Activated CD4-positive, alpha-beta T cell treated with anti-CD3 and anti-CD28 coated beads, Interleukin-2, amount 10 ng/mL, durations not matched to agents 24 days and 14 days (primary cell): ENCODE measurements at regions not wholly inside any gene's neighbourhood (a gene's known extent, or its start where the extent isn't known, plus 50 kb on each side); places are given as distances from the start of the nearest gene placed in this dataset.

Source experiments
- DNase-seq: peaks from one replicate; pipeline ENCODE4 v3.0.0; 2022
- H3K27ac Mint-ChIP-seq: one replicate; pipeline ENCODE4 v1.8.0; 2022; ENCODE audit warnings: mild to moderate bottlenecking, mixed read lengths
- H3K27me3 Mint-ChIP-seq: one replicate; pipeline ENCODE4 v1.8.0; 2022; ENCODE audit warnings: mixed read lengths
- H3K36me3 Mint-ChIP-seq: one replicate; pipeline ENCODE4 v1.8.0; 2022; ENCODE audit warnings: low read depth, mild to moderate bottlenecking, mixed read lengths
- H3K4me1 Mint-ChIP-seq: one replicate; pipeline ENCODE4 v1.8.0; 2021; ENCODE audit warnings: mixed read lengths
- H3K4me3 Mint-ChIP-seq: one replicate; pipeline ENCODE4 v1.8.0; 2022; ENCODE audit warnings: mild to moderate bottlenecking, moderate library complexity, mixed read lengths
- H3K9me3 Mint-ChIP-seq: one replicate; pipeline ENCODE4 v1.8.0; 2021; ENCODE audit warnings: mixed read lengths
- intact Hi-C: fragments of 100-400 bp; cut with micrococcal nuclease; formaldehyde crosslinking; loops from one replicate; pipeline ENCODE4 v1.15.1; 2023

- Mint-ChIP-seq H3K4me3 (no peak overlapping the region), H3K27me3 (peaks cover 2% of the 10 kb centered on the region), H3K9me3 (no peaks in the 10 kb centered on the region), H3K27ac (no peak overlapping the region), H3K36me3 (no peaks in the 10 kb centered on the region), H3K4me1 (no peaks in the 10 kb centered on the region)
- no peak for DNase-seq
- intact Hi-C loops = no loop called here
Measured at GRCh38 chr11:16685914-16686313, 52.5 kb upstream of the C11orf58 start.

GRCh38 chr11:16678466-16679116 lies 59.9 kb upstream of the C11orf58 start:
- no peak overlapping the region for H3K4me3 Mint-ChIP-seq
- DNase-seq = no peak
- H3K36me3 Mint-ChIP-seq = no peaks in the 10 kb centered on the region
- H3K4me1 Mint-ChIP-seq = no peaks in the 10 kb centered on the region
- H3K27ac Mint-ChIP-seq = no peak overlapping the region
- H3K27me3 Mint-ChIP-seq = peaks cover 2% of the 10 kb centered on the region
- intact Hi-C loops = no loop called here
- H3K9me3 Mint-ChIP-seq = no peaks in the 10 kb centered on the region

- Mint-ChIP-seq H3K27me3 (no peaks in the 10 kb centered on the region), H3K36me3 (no peaks in the 10 kb centered on the region), H3K27ac (no peak overlapping the region), H3K4me3 (no peak overlapping the region), H3K4me1 (no peaks in the 10 kb centered on the region), H3K9me3 (peaks cover 7% of the 10 kb centered on the region)
- DNase-seq = no peak
- intact Hi-C loops = no loop called here
Measured at GRCh38 chr11:16669799-16670415, 68.5 kb upstream of the C11orf58 start.

GRCh38 chr11:16632295-16633200 lies 105.9 kb upstream of the C11orf58 start:
- no peak for DNase-seq
- Mint-ChIP-seq H3K27me3 (peaks cover 2% of the 10 kb centered on the region), H3K27ac (no peak overlapping the region), H3K4me3 (no peak overlapping the region), H3K9me3 (peaks cover 11% of the 10 kb centered on the region), H3K4me1 (no peaks in the 10 kb centered on the region), H3K36me3 (no peaks in the 10 kb centered on the region)
- intact Hi-C loops = no loop called here

- peaks cover 7% of the 10 kb centered on the region for H3K9me3 Mint-ChIP-seq
- no peak overlapping the region for H3K4me3 Mint-ChIP-seq
- H3K4me1 Mint-ChIP-seq = no peaks in the 10 kb centered on the region
- no peak for DNase-seq
- no peaks in the 10 kb centered on the region for H3K36me3 Mint-ChIP-seq
- H3K27ac Mint-ChIP-seq = no peak overlapping the region
- H3K27me3 Mint-ChIP-seq = peaks cover 2% of the 10 kb centered on the region
- intact Hi-C loops = no loop called here
Measured at GRCh38 chr11:16630651-16631050, 107.8 kb upstream of the C11orf58 start.

- H3K36me3 Mint-ChIP-seq = no peaks in the 10 kb centered on the region
- H3K9me3 Mint-ChIP-seq = no peaks in the 10 kb centered on the region
- peaks cover 8% of the 10 kb centered on the region for H3K4me1 Mint-ChIP-seq
- intact Hi-C loops = loop anchor here (10.0 kb wide), 1 partner anchor 794 kb away; no protein-coding TSS in a partner anchor
- no peak overlapping the region for H3K27ac Mint-ChIP-seq
- DNase-seq = no peak
- H3K27me3 Mint-ChIP-seq = peaks cover 26% of the 10 kb centered on the region
- no peak overlapping the region for H3K4me3 Mint-ChIP-seq
Measured at GRCh38 chr11:16618431-16618830, 120.0 kb upstream of the C11orf58 start.

GRCh38 chr11:16615480-16615879 lies 123.0 kb upstream of the C11orf58 start:
- peaks cover 52% of the 10 kb centered on the region for H3K27me3 Mint-ChIP-seq
- peaks cover 16% of the 10 kb centered on the region for H3K4me1 Mint-ChIP-seq
- no peak overlapping the region for H3K4me3 Mint-ChIP-seq
- intact Hi-C loops = loop anchor here (10.0 kb wide), 1 partner anchor 791 kb away; no protein-coding TSS in a partner anchor
- no peak for DNase-seq
- no peak overlapping the region for H3K27ac Mint-ChIP-seq
- H3K36me3 Mint-ChIP-seq = no peaks in the 10 kb centered on the region
- no peaks in the 10 kb centered on the region for H3K9me3 Mint-ChIP-seq

- peak overlapping the region; percentile 12 for H3K27ac Mint-ChIP-seq
- peak overlapping the region; percentile 76 for H3K4me3 Mint-ChIP-seq
- DNase-seq = peak; percentile 90
- H3K27me3 Mint-ChIP-seq = peaks cover 50% of the 10 kb centered on the region
- intact Hi-C loops = loop anchor here (1.0 to 10.0 kb wide), 5 partner anchors 9 to 1109 kb away; no protein-coding TSS in a partner anchor
- no peaks in the 10 kb centered on the region for H3K9me3 Mint-ChIP-seq
- H3K4me1 Mint-ChIP-seq = peaks cover 16% of the 10 kb centered on the region
- no peaks in the 10 kb centered on the region for H3K36me3 Mint-ChIP-seq
Measured at GRCh38 chr11:16613512-16614381, 124.7 kb upstream of the C11orf58 start.

GRCh38 chr11:16613262-16613511 lies 125.3 kb upstream of the C11orf58 start:
- Mint-ChIP-seq H3K4me3 (peak overlapping the region; percentile 76), H3K9me3 (no peaks in the 10 kb centered on the region), H3K4me1 (peaks cover 16% of the 10 kb centered on the region), H3K27me3 (peaks cover 50% of the 10 kb centered on the region), H3K27ac (no peak overlapping the region), H3K36me3 (no peaks in the 10 kb centered on the region)
- no peak for DNase-seq
- intact Hi-C loops = loop anchor here (1.0 to 10.0 kb wide), 5 partner anchors 9 to 1109 kb away; no protein-coding TSS in a partner anchor

GRCh38 chr11:16612566-16613261 lies 125.7 kb upstream of the C11orf58 start:
- DNase-seq = no peak
- Mint-ChIP-seq H3K9me3 (no peaks in the 10 kb centered on the region), H3K36me3 (no peaks in the 10 kb centered on the region), H3K27me3 (peaks cover 50% of the 10 kb centered on the region), H3K4me3 (peak overlapping the region; percentile 76), H3K27ac (no peak overlapping the region), H3K4me1 (peaks cover 16% of the 10 kb centered on the region)
- intact Hi-C loops = loop anchor here (1.0 to 10.0 kb wide), 5 partner anchors 8 to 1110 kb away; no protein-coding TSS in a partner anchor

- peak overlapping the region; percentile 16 for H3K27ac Mint-ChIP-seq
- no peaks in the 10 kb centered on the region for H3K9me3 Mint-ChIP-seq
- intact Hi-C loops = loop anchor here (2.0 to 10.0 kb wide), 3 partner anchors 671 to 1110 kb away; no protein-coding TSS in a partner anchor
- no peak for DNase-seq
- peaks cover 50% of the 10 kb centered on the region for H3K27me3 Mint-ChIP-seq
- no peaks in the 10 kb centered on the region for H3K36me3 Mint-ChIP-seq
- peaks cover 16% of the 10 kb centered on the region for H3K4me1 Mint-ChIP-seq
- no peak overlapping the region for H3K4me3 Mint-ChIP-seq
Measured at GRCh38 chr11:16611926-16612565, 126.4 kb upstream of the C11orf58 start.

- H3K4me3 Mint-ChIP-seq = no peak overlapping the region
- peaks cover 1% of the 10 kb centered on the region for H3K9me3 Mint-ChIP-seq
- H3K27me3 Mint-ChIP-seq = peaks cover 50% of the 10 kb centered on the region
- no peak overlapping the region for H3K27ac Mint-ChIP-seq
- DNase-seq = no peak
- H3K36me3 Mint-ChIP-seq = peaks cover 2% of the 10 kb centered on the region
- H3K4me1 Mint-ChIP-seq = peaks cover 18% of the 10 kb centered on the region
- intact Hi-C loops = loop anchor here (5.0 to 10.0 kb wide), 2 partner anchors 787 to 1111 kb away; no protein-coding TSS in a partner anchor
Measured at GRCh38 chr11:16611401-16611921, 127.0 kb upstream of the C11orf58 start.
